SU-DHL-6 (cell line): ENCODE measurements at regions not wholly inside any gene's neighbourhood (a gene's known extent, or its start where the extent isn't known, plus 50 kb on each side); places are given as distances from the start of the nearest gene placed in this dataset.
"Not testable (repeated sequence)": the region's sequence is repeated elsewhere in the genome, so short reads cannot be mapped to it uniquely, and the experiment has no call there.

Experiments
- H2AFZ ChIP-seq: fragments of 200-600 bp; sonication (generic); 2 replicates; pipeline ENCODE4 v1.6.1; 2014; ENCODE audit warnings: low read depth, mild to moderate bottlenecking, moderate library complexity, mixed read lengths, antibody characterized with exemption, low read length; ENCODE audit not compliant: severe bottlenecking
- H3F3A ChIP-seq: fragments of 200-600 bp; shearing (Covaris generic); 2 replicates; pipeline ENCODE4 v1.6.0; 2016; ENCODE audit warnings: antibody characterized with exemption, mild to moderate bottlenecking; ENCODE audit not compliant: insufficient read depth
- H3K27ac ChIP-seq: fragments of 200-600 bp; sonication (generic); 2 replicates; pipeline ENCODE4 v1.5.1; 2016; ENCODE audit warnings: low read depth, mild to moderate bottlenecking, low read length, moderate library complexity, mixed read lengths
- H3K27me3 ChIP-seq: fragments of 200-600 bp; sonication (generic), shearing (Covaris generic); 2 replicates; pipeline ENCODE4 v1.6.0; 2014; ENCODE audit warnings: mild to moderate bottlenecking, low read length
- H3K36me3 ChIP-seq: fragments of 200-600 bp; sonication (generic); 2 replicates; pipeline ENCODE4 v1.6.1; 2014; ENCODE audit warnings: mild to moderate bottlenecking, low read length, mixed read lengths
- H3K4me2 ChIP-seq: fragments of 300-600, 200-600 bp; shearing (Covaris generic), sonication (generic); 2 replicates; pipeline ENCODE4 v1.6.0; 2014; ENCODE audit warnings: low read length, low read depth, mild to moderate bottlenecking; ENCODE audit not compliant: poor library complexity, severe bottlenecking
- H3K4me3 ChIP-seq: fragments of 200-600 bp; sonication (generic); 2 replicates; pipeline ENCODE4 v1.5.1; 2014; ENCODE audit warnings: antibody characterized with exemption, low read length, mild to moderate bottlenecking, mixed read lengths; ENCODE audit not compliant: insufficient read depth, poor library complexity, severe bottlenecking
- H3K79me2 ChIP-seq: fragments of 200-600 bp; sonication (generic); 2 replicates; pipeline ENCODE4 v1.6.1; 2014; ENCODE audit warnings: mild to moderate bottlenecking, low read length, moderate library complexity; ENCODE audit not compliant: insufficient read depth
- H3K9ac ChIP-seq: fragments of 200-600 bp; sonication (generic); 2 replicates; pipeline ENCODE4 v1.7.0; 2014; ENCODE audit warnings: mild to moderate bottlenecking, low read length
- H3K9me2 ChIP-seq: fragments of 200-600 bp; sonication (generic); replicated peaks from 2 replicates; pipeline ENCODE4 v1.6.1; 2014; ENCODE audit warnings: low read length; ENCODE audit not compliant: insufficient read depth
- H3K9me3 ChIP-seq: fragments of 200-600 bp; sonication (generic); 2 replicates; pipeline ENCODE4 v1.6.1; 2014; ENCODE audit warnings: low read length, mixed read lengths; ENCODE audit not compliant: insufficient read depth
- H4K20me1 ChIP-seq: fragments of 200-600 bp; sonication (generic); 2 replicates; pipeline ENCODE4 v1.6.1; 2014; ENCODE audit warnings: low read depth, mild to moderate bottlenecking, antibody characterized with exemption, low read length, moderate library complexity, mixed read lengths
- EZH2phosphoT487 ChIP-seq: fragments of 200-600 bp; sonication (generic), shearing (Covaris generic); conservative IDR thresholded peaks from 2 replicates; pipeline ENCODE4 v1.6.1; 2018; ENCODE audit warnings: mild to moderate bottlenecking, antibody characterized with exemption, low read length, moderate library complexity, mixed read lengths
- TF ChIP-seq, protein P1 (sequence below): fragments of 200-600 bp; sonication (generic); IDR thresholded peaks from one replicate; pipeline ENCODE4 v1.5.1; 2017; ENCODE audit warnings: antibody characterized with exemption, mild to moderate bottlenecking, low read length, moderate library complexity; ENCODE audit not compliant: insufficient read depth, poor library complexity, severe bottlenecking

DNA sequence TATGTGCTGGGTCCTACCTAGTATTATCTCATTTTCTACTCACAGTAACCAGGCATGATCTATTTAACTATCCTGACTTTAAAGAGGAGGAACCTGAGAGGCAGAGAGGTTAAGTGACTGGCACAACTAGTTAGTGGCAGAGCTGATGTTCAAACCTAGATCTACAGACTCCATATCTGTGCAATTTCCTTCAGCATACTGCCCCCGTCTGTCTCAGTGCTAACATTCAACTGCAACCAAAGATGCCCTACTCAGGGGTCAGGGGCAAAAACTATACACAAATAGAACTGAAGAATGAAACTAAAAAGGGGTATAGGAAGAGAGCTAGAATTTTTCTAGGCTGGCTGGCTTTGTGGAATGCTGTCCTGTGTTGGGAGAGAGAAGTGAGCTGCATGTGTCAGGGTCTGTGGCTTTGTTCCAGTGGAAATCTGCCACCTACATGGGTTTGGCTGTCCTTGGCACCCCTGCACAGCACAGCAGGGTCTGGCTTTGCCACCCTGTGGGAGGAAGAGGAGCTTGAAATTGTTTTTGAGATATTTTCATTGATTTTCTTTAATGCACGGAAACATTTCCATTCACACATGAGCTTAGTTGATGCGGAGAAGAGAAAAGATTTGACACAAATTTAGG, 368.5 kb downstream of the RPS6KC1 start:
- H3K4me3 ChIP-seq: no peak overlapping the region
- H3K79me2 ChIP-seq: no peaks in the 10 kb centered on the region
- H3K9me2 ChIP-seq: no peaks in the 10 kb centered on the region
- no peak overlapping the region for H3K27ac ChIP-seq
- H3K9ac ChIP-seq: no peak overlapping the region
- H3K27me3 ChIP-seq: no peaks in the 10 kb centered on the region
- no peaks in the 10 kb centered on the region for H3F3A ChIP-seq
- H3K9me3 ChIP-seq: no peaks in the 10 kb centered on the region
- TF ChIP-seq EZH2phosphoT487: no peak
- TF ChIP-seq, protein P1, sequence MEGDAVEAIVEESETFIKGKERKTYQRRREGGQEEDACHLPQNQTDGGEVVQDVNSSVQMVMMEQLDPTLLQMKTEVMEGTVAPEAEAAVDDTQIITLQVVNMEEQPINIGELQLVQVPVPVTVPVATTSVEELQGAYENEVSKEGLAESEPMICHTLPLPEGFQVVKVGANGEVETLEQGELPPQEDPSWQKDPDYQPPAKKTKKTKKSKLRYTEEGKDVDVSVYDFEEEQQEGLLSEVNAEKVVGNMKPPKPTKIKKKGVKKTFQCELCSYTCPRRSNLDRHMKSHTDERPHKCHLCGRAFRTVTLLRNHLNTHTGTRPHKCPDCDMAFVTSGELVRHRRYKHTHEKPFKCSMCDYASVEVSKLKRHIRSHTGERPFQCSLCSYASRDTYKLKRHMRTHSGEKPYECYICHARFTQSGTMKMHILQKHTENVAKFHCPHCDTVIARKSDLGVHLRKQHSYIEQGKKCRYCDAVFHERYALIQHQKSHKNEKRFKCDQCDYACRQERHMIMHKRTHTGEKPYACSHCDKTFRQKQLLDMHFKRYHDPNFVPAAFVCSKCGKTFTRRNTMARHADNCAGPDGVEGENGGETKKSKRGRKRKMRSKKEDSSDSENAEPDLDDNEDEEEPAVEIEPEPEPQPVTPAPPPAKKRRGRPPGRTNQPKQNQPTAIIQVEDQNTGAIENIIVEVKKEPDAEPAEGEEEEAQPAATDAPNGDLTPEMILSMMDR: no peak
- no peak overlapping the region for H2AFZ ChIP-seq
- H3K4me2 ChIP-seq: no peak overlapping the region
- no peaks in the 10 kb centered on the region for H3K36me3 ChIP-seq
- H4K20me1 ChIP-seq: no peaks in the 10 kb centered on the region

- H4K20me1 ChIP-seq, H3K27me3 ChIP-seq, H3K9me3 ChIP-seq, H3K4me3 ChIP-seq, H3K27ac ChIP-seq, H3K79me2 ChIP-seq, H3K9ac ChIP-seq, H3K4me2 ChIP-seq, H3F3A ChIP-seq, H2AFZ ChIP-seq, H3K36me3 ChIP-seq, H3K9me2 ChIP-seq: not testable (repeated sequence)
Measured at GRCh38 chr1:213421178-213421577, 370.1 kb downstream of the RPS6KC1 start.

- Histone ChIP-seq H3F3A (no peaks in the 10 kb centered on the region), H3K36me3 (no peaks in the 10 kb centered on the region), H3K79me2 (no peaks in the 10 kb centered on the region), H3K4me2 (no peak overlapping the region), H3K9me2 (no peaks in the 10 kb centered on the region), H4K20me1 (no peaks in the 10 kb centered on the region), H3K27ac (no peak overlapping the region), H3K9ac (no peak overlapping the region), H3K9me3 (no peaks in the 10 kb centered on the region), H2AFZ (no peak overlapping the region), H3K4me3 (no peak overlapping the region), H3K27me3 (no peaks in the 10 kb centered on the region)
- TF ChIP-seq EZH2phosphoT487: no peak
- TF ChIP-seq, protein P1: no peak
Measured at GRCh38 chr1:213423041-213423440, 372.0 kb downstream of the RPS6KC1 start.

- H3K27ac ChIP-seq: no peak overlapping the region
- H3K36me3 ChIP-seq: no peaks in the 10 kb centered on the region
- no peaks in the 10 kb centered on the region for H4K20me1 ChIP-seq
- H2AFZ ChIP-seq: no peak overlapping the region
- no peak overlapping the region for H3K9ac ChIP-seq
- H3F3A ChIP-seq: no peaks in the 10 kb centered on the region
- no peaks in the 10 kb centered on the region for H3K79me2 ChIP-seq
- no peak overlapping the region for H3K4me3 ChIP-seq
- no peaks in the 10 kb centered on the region for H3K9me2 ChIP-seq
- no peaks in the 10 kb centered on the region for H3K9me3 ChIP-seq
- no peak overlapping the region for H3K4me2 ChIP-seq
- H3K27me3 ChIP-seq: no peaks in the 10 kb centered on the region
- TF ChIP-seq, protein P1: no peak
- TF ChIP-seq EZH2phosphoT487: no peak
Measured at GRCh38 chr1:213423605-213424004, 372.6 kb downstream of the RPS6KC1 start.
